WERI-Rb-1 (cell line): ENCODE measurements at regions not wholly inside any gene's neighbourhood (a gene's known extent, or its start where the extent isn't known, plus 50 kb on each side); places are given as distances from the start of the nearest gene placed in this dataset.

ENCODE experiments used
- DNase-seq: peaks from one replicate; pipeline ENCODE4 v3.0.0-alpha.2; 2020
- H3K27ac ChIP-seq: fragments of 250-450 bp; sonication (Bioruptor Pico); 2 replicates; pipeline ENCODE4 v1.5.1; 2020; ENCODE audit warnings: mild to moderate bottlenecking, moderate library complexity
- H3K27me3 ChIP-seq: fragments of 250-450 bp; sonication (Bioruptor Pico); 2 replicates; pipeline ENCODE4 v1.5.1; 2021; ENCODE audit warnings: mild to moderate bottlenecking, low read depth, moderate library complexity; ENCODE audit not compliant: insufficient read depth, severe bottlenecking
- H3K36me3 ChIP-seq: fragments of 250-450 bp; sonication (Bioruptor Pico); 2 replicates; pipeline ENCODE4 v1.5.1; 2020; ENCODE audit warnings: mild to moderate bottlenecking, moderate library complexity
- H3K4me3 ChIP-seq: 2 replicates; pipeline ENCODE4 v1.5.1; 2011; ENCODE audit warnings: low read depth, mild to moderate bottlenecking, control low read depth, low read length
- H3K9me3 ChIP-seq: fragments of 250-450 bp; sonication (Bioruptor Pico); 2 replicates; pipeline ENCODE4 v1.5.1; 2021; ENCODE audit warnings: mild to moderate bottlenecking, moderate library complexity; ENCODE audit not compliant: severe bottlenecking
- TF ChIP-seq, protein P1 (sequence below): IDR thresholded peaks from 2 replicates; pipeline ENCODE4 v1.5.1; 2011; ENCODE audit warnings: low read depth, mild to moderate bottlenecking, control low read depth, inconsistent platforms, low read length

DNA sequence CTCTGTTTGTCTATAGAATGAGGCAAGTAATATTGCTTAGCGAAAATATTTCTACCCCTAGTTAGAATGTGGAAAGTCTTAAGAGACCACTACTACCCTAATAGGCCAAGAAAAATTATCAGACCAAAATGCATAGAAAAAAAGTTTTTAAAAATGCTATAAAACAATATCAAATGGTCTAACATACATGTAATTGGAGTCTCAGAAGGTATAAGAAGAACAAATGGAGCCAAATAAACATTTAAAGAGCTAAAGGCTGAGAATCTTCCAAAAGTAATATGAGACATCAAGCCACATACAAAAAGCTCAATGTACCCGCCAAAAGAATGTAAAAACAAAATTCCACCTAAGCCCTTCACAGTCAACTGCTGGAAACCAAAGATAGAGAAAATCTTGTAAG is 133.5 kb upstream of the GADL1 start:
- TF ChIP-seq, protein P1, sequence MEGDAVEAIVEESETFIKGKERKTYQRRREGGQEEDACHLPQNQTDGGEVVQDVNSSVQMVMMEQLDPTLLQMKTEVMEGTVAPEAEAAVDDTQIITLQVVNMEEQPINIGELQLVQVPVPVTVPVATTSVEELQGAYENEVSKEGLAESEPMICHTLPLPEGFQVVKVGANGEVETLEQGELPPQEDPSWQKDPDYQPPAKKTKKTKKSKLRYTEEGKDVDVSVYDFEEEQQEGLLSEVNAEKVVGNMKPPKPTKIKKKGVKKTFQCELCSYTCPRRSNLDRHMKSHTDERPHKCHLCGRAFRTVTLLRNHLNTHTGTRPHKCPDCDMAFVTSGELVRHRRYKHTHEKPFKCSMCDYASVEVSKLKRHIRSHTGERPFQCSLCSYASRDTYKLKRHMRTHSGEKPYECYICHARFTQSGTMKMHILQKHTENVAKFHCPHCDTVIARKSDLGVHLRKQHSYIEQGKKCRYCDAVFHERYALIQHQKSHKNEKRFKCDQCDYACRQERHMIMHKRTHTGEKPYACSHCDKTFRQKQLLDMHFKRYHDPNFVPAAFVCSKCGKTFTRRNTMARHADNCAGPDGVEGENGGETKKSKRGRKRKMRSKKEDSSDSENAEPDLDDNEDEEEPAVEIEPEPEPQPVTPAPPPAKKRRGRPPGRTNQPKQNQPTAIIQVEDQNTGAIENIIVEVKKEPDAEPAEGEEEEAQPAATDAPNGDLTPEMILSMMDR, result no peak
- H3K9me3 ChIP-seq, result no peaks in the 10 kb centered on the region
- H3K27me3 ChIP-seq, result no peaks in the 10 kb centered on the region
- no peak overlapping the region for H3K27ac ChIP-seq
- no peak overlapping the region for H3K4me3 ChIP-seq
- H3K36me3 ChIP-seq, result no peaks in the 10 kb centered on the region
- DNase-seq, result no peak

DNA sequence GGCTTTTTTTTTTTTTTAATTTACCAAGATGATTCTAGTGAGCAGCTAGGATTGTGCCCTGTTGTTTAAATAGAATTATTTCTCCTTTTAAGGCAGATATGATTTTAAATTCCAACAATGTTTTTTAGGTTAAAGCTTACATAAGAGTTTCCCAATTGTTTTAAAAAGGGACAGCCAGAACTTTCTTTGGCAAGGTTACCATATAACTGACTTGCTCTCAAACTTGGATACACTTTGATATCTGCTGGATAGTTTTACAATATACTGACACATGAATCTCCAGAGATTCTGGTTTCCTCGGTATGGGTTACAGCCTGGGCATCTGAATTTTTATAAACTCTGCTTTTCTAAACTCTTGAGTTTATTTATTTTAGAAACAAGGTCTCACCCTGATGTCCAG is 134.3 kb upstream of the GADL1 start:
- no peak overlapping the region for H3K27ac ChIP-seq
- H3K4me3 ChIP-seq, result no peak overlapping the region
- DNase-seq, result no peak
- H3K36me3 ChIP-seq, result no peaks in the 10 kb centered on the region
- no peaks in the 10 kb centered on the region for H3K27me3 ChIP-seq
- TF ChIP-seq, protein P1, result no peak
- H3K9me3 ChIP-seq, result no peaks in the 10 kb centered on the region

DNA sequence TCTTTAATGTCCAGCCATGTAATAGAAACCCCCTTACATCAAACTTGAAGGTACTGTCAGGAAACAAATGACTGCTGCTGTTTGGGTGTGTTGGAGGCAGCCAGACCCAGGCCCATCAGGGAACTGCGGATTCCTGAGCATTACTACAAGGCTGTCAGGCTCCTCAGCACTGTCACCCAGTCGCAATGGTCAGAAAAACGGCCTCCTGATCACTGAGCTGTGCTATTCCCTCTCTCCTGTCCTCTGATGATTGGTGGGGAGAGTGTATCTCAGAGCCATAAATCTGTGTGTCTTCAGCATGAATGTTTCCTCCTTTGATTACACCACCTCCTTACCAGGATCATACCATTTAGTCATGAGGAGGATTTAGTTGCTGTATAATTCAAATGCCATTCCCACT is 135.2 kb upstream of the GADL1 start:
- no peak overlapping the region for H3K27ac ChIP-seq
- no peaks in the 10 kb centered on the region for H3K27me3 ChIP-seq
- TF ChIP-seq, protein P1, result no peak
- H3K9me3 ChIP-seq, result no peaks in the 10 kb centered on the region
- DNase-seq, result no peak
- H3K36me3 ChIP-seq, result no peaks in the 10 kb centered on the region
- no peak overlapping the region for H3K4me3 ChIP-seq

DNA sequence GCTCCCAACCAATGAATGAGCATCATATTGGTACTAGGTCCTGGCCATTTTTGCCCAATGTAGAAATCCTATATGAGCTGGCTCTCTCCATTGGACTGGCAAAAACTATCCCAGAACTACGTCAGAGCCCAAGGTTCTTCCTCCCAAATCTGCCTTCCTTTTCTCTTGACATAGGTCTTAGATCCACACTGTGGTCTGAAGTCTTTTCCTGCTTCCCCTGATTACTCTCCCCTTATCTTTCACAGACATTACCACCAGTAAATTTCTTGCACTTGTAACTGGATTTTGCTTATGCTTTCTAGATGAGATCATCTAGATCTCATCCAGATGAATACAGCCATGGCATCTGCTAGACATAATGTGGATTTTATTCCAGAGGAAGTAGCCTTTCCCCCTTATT is 141.2 kb upstream of the GADL1 start:
- TF ChIP-seq, protein P1, result no peak
- no peak overlapping the region for H3K27ac ChIP-seq
- no peaks in the 10 kb centered on the region for H3K9me3 ChIP-seq
- no peaks in the 10 kb centered on the region for H3K27me3 ChIP-seq
- H3K4me3 ChIP-seq, result no peak overlapping the region
- H3K36me3 ChIP-seq, result no peaks in the 10 kb centered on the region
- DNase-seq, result no peak

DNA sequence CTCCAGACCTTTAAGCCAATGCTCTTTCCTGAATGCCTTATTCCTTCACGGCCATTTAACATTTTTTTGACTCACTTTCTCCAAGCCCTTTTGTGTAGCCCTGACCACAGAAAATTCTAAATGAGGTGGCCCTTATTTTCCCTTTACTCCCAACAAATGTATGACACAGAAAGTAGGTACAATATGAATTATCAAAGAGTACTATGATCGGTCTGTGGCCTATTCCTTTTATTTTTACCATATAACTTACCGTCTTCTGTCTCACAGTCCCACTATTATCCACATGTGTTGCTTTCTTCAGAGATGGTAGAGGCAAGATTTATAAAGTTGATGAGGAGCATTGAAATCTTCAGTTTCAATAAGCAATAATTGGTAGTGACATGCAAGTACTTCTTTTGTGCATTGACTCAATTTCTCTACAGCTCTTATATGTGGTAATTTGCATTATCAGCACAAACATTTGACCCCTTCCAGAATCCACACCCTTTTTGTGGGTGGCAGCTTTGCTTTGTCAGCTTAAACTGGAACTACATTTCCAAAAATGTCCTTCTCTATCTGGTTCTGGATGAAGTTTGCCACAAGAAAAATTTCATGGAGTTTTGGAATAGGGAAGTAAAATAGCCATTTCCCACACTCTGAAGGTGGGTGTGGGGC is 143.8 kb upstream of the GADL1 start:
- DNase-seq, result no peak
- TF ChIP-seq, protein P1, result no peak
- Histone ChIP-seq H3K4me3 (no peak overlapping the region), H3K27me3 (no peaks in the 10 kb centered on the region), H3K27ac (no peak overlapping the region), H3K36me3 (no peaks in the 10 kb centered on the region), H3K9me3 (no peaks in the 10 kb centered on the region)

DNA sequence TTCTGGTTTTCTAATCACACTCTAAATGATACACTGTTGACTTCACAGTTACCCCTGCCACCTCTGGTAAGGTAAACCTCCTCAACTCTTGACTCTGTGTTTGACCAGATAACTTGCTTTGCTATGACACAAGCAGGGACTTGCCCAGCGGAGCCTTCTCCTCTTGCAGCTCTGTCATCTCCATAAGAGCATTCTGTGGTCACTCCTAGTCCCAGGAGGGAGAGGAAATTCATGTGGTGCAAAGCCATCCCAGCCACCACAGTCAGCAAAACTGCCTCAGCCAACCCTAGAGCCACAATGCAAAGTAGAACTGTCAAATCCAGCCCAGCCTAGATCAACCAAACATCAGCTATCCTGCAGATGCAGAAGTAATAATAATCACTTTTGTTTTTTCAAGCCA is 144.7 kb upstream of the GADL1 start:
- no peak for DNase-seq
- H3K27ac ChIP-seq, result no peak overlapping the region
- H3K9me3 ChIP-seq, result no peaks in the 10 kb centered on the region
- TF ChIP-seq, protein P1, result no peak
- H3K27me3 ChIP-seq, result no peaks in the 10 kb centered on the region
- H3K36me3 ChIP-seq, result no peaks in the 10 kb centered on the region
- H3K4me3 ChIP-seq, result no peak overlapping the region
